ENCODE measurements at regions not wholly inside any gene's neighbourhood (a gene's known extent, or its start where the extent isn't known, plus 50 kb on each side); places are given as distances from the start of the nearest gene placed in this dataset.
"Not testable (repeated sequence)": the region's sequence is repeated elsewhere in the genome, so short reads cannot be mapped to it uniquely, and the experiment has no call there.

DNA sequence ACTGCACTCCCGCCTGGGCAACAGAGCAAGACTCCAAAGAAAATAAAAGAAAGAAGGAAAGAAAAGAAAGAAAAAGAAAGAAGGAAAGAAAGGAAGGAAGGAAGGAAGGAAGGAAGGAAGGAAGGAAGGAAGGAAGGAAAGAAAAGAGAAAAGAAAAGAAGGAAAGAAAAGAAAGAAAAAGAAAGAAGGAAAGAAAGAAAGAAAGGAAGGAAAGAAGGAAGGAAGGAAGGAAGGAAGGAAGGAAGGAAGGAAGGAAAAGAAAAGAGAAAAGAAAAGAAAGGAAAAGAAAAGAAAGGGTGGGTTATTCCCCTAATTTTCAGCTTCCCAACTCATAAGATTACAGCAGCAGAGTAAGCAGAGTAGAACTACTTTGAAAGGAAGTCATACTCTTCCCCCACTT, 64.4 kb downstream of the TMEM200C start:
- not testable (repeated sequence) for FAIRE-seq; DNase-seq (ENCODE audit: low spot score)

- no peak for FAIRE-seq
- DNase-seq (ENCODE audit: low spot score) = no peak
Measured at GRCh38 chr18:5828913-5829312, 66.4 kb downstream of the TMEM200C start.

- no peak for FAIRE-seq
- no peak for DNase-seq (ENCODE audit: low spot score)
Measured at GRCh38 chr18:5825663-5826062, 69.7 kb downstream of the TMEM200C start.

GRCh38 chr18:5824370-5824984, 70.8 kb downstream of the TMEM200C start:
- DNase-seq (ENCODE audit: low spot score) (no peak), FAIRE-seq (no peak)

- FAIRE-seq (no peak), DNase-seq (ENCODE audit: low spot score) (no peak)
Measured at GRCh38 chr18:5817816-5818215, 77.5 kb downstream of the TMEM200C start.

DNA sequence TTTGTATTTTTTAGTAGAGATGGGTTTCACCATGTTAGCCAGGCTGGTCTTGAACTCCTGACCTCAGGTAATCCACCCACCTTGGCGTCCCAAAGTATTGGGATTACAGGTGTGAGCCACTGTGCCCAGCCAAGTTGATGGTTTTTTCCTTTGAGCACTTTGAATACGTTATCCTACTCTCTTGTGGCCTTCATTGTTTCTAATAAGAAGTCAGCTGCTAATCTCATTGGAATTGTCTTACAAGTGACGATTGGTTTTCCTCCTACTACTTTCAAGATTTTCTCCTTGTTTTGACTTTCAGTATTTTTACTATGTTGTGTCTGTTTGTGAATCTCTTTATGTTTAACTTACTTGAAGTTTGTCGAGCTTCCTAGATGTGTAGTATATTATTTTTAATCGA, 88.5 kb downstream of the TMEM200C start:
- DNase-seq (ENCODE audit: low spot score) (no peak), FAIRE-seq (no peak)

DNA sequence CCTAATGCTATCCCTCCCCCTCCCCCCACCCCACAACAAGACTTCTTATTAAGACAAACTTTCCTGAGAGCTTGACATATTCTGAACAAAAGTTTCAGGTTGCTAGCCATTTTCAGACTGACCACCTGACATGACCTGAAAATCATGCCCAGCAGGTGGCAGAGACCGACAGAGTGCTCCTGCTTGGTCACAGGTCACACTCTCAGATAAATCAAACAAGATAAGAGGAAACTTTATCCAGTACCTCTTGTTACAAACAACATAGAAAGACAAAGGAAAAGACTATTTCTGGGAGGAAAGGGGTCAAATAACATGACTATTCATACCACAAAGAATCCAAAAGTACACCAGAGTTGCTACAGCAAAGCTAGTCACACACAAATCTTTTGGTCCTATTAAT, 107.4 kb downstream of the TMEM200C start:
- FAIRE-seq = no peak
- DNase-seq (ENCODE audit: low spot score) = no peak

GRCh38 chr18:5779922-5780321, 115.4 kb downstream of the TMEM200C start:
- DNase-seq (ENCODE audit: low spot score) (no peak), FAIRE-seq (no peak)

DNA sequence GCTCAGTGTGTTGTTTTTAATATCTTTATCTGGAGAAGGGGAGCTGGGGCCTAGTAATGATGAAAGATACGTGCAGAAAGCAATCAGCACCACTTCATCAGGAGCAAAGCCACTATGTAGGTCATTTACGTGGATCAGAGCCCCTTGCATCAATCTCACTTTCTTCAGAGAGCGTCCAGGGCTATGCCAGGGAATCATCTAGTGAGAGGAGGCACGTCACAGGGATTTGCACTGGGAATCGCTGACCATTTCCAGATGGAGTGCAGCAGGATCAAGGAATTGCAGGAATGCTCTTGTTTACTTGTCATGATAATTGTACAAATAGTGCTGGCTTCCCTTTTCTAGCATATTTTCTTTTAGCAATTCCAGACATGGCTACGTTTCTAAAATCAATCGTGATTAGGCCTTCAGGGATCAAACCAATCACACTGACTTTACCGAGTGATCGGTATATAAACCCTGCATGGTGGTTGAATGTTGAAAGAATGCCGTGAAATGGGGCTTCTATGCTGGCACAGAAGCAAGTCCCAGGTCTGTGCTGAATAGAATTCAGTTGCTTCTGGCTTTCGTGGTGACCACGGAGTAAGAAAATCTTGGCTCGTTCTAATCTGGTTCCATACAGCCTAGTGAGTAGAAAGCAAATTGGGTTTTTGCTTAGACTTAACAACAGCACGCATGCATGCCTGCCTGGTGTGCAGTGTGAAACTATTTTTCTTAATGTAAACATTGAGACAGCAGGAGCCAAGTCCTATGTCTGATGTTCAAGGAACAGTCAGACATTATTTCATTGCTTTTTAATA, 122.8 kb downstream of the TMEM200C start:
- DNase-seq (ENCODE audit: low spot score) = no peak

DNA sequence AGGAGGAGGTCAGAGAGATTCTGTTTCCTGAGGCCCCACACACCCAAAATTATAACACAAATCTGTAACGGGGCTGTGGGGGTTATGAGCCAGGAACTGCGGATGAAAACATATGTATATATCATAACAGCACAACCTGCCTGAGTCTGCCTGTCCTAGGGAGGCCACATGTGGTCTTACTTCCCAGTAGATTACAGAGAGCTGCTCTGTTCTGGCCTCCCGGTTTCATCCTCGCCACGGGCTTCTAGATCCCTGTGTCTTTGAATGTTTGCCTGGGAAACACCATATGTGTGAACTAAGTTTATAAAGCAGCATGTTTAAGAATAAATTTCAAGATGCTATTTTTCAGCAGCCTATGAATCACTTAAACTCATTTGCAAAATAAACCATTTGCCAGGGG, 124.0 kb downstream of the TMEM200C start:
- no peak for FAIRE-seq
- DNase-seq (ENCODE audit: low spot score) = no peak

More for the DNA sequence above, 122.8 kb downstream of the TMEM200C start:
- peak; percentile 52 for FAIRE-seq

GRCh38 chr18:5770176-5770575, 125.1 kb downstream of the TMEM200C start:
- FAIRE-seq = no peak
- DNase-seq (ENCODE audit: low spot score) = no peak

DNA sequence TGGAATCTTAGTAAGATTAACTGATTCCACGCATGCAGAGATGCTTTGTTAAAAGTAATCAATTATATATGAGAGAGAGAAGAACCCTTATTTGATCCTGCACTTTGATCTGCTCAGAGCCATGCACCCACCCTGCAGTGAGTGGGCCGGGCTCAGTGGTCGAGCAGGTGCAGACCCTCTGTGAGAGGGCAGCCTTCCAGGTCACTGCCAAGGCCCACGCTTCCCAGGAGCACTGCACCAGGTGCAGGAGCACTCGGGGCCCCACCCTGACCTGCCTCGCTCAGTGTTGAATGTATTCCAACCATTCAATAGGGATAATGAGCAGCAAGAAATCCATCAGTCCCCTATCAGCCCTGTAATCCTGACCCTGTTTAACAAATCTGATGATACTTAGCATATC, 126.9 kb downstream of the TMEM200C start:
- no peak for FAIRE-seq

GRCh38 chr18:5759194-5759593, 136.1 kb downstream of the TMEM200C start:
- FAIRE-seq (no peak), DNase-seq (ENCODE audit: low spot score) (no peak)

More for the DNA sequence above, 126.9 kb downstream of the TMEM200C start:
- DNase-seq (ENCODE audit: low spot score) = no peak

DNA sequence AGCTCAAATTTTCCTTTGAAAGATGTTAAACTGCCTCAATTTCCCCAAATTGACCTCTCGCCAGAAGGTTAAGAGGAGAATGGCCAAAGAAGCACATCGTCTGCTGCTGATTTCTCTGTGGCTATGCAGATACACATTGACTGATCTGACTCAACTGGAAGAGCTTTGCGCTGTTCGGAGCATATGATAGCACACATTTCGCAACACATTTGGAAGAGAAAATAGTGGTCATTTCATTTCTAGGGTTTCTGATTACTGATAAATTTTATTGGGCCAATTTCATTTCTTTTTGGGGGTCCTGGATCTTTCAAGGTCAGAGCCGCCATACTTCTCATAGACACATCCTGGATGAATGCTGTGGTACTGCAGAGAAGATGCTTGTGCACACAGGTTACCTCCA, 138.5 kb downstream of the TMEM200C start:
- FAIRE-seq = no peak
- DNase-seq (ENCODE audit: low spot score) = no peak

DNA sequence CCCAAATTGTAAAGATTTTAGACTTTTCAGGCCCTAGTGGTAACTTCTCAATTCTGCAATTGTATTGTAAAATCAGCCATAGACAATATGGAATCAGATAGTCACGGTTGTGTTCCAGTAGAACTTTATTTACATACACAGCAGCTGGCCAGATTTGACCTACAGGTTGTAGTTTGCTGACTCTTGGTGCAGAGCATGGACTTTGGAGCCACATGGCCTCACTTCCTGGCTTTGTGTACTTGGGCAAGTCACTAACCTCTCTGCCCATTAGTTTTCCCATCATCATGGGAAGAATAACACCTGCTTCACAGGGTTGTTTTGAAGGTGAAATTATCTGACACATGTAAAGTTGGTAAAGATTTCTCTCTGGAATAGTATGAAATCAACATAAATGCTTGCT, 147.6 kb downstream of the TMEM200C start:
- DNase-seq (ENCODE audit: low spot score) (no peak), FAIRE-seq (no peak)

DNA sequence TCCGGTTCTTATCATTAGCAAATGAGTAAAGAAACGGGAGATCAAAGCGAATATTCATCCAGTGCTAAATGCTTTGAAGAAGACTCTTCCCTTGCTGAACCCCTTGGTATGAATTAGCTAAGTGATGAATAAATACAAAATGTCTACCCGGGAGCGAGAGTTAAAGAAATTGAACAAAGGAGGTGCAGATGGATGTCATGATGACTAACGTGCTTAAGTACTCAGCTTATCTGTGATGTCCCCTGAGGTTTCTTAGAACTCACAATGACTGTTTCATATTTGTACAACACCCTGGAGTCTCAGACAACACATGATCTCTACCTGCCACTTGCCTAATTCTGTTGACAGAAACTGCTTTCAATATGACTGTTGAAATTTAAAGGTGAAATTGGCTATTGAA, 148.5 kb downstream of the TMEM200C start:
- FAIRE-seq (peak; percentile 72), DNase-seq (ENCODE audit: low spot score) (peak; percentile 42)

DNA sequence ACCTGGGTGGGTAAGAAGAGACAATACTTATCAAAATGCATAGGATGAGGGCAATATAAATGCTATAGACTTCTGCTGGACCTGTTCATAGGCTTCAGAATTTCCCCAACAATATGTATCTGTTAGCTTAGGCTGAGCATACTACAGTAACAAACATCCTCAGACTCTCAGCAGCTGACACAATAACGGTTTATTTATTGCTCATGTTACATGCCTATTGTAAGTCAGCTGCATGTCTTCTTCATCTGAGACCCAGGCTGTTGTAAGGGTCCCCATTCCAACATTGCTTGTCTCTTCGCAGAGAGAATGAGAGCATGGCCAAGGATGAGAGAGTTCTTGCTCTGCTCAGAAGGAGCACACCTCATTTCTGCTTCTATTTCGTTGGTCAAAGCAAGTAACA, 150.7 kb downstream of the TMEM200C start:
- FAIRE-seq = no peak

GRCh38 chr18:5738526-5738925, 156.8 kb downstream of the TMEM200C start:
- no peak for DNase-seq (ENCODE audit: low spot score)
- no peak for FAIRE-seq

More for the DNA sequence above, 150.7 kb downstream of the TMEM200C start:
- DNase-seq (ENCODE audit: low spot score) = no peak

- DNase-seq (ENCODE audit: low spot score) = no peak
- peak; percentile 97 for FAIRE-seq
Measured at GRCh38 chr18:5732318-5732717, 163.0 kb downstream of the TMEM200C start.

- peak; percentile 61 for FAIRE-seq
Measured at GRCh38 chr18:5729983-5730699, 165.2 kb downstream of the TMEM200C start.

GRCh38 chr18:5728531-5728930, 166.8 kb downstream of the TMEM200C start:
- FAIRE-seq (no peak), DNase-seq (ENCODE audit: low spot score) (no peak)

More at GRCh38 chr18:5729983-5730699, 165.2 kb downstream of the TMEM200C start:
- no peak for DNase-seq (ENCODE audit: low spot score)

GRCh38 chr18:5726011-5726410, 169.3 kb downstream of the TMEM200C start:
- no peak for FAIRE-seq
- DNase-seq (ENCODE audit: low spot score) = no peak

Measured in urothelium cell line (cell line).